ENCODE measurements at regions not wholly inside any gene's neighbourhood (a gene's known extent, or its start where the extent isn't known, plus 50 kb on each side); places are given as distances from the start of the nearest gene placed in this dataset.

DNA sequence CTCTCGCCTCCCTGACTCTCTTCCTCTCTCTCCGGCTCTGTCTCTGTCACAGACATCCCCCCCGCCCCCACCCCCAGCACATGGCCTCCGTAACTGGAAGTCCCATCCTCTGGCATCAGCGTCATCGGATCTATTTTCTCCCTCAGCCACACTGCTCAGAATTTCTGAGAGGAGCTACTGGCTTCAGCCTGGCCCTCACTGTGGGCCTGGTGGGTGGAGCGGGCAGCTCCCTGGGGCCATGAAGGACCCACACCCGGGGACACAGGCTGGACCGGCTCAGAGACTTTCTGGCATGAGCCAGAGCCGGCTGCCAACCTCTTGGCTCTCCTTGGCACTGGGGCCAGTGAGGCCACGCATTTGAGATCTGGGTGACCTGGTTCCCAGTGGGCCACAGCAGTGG lies 61.2 kb upstream of the CASZ1 start:
- TF ChIP-seq, protein P1, sequence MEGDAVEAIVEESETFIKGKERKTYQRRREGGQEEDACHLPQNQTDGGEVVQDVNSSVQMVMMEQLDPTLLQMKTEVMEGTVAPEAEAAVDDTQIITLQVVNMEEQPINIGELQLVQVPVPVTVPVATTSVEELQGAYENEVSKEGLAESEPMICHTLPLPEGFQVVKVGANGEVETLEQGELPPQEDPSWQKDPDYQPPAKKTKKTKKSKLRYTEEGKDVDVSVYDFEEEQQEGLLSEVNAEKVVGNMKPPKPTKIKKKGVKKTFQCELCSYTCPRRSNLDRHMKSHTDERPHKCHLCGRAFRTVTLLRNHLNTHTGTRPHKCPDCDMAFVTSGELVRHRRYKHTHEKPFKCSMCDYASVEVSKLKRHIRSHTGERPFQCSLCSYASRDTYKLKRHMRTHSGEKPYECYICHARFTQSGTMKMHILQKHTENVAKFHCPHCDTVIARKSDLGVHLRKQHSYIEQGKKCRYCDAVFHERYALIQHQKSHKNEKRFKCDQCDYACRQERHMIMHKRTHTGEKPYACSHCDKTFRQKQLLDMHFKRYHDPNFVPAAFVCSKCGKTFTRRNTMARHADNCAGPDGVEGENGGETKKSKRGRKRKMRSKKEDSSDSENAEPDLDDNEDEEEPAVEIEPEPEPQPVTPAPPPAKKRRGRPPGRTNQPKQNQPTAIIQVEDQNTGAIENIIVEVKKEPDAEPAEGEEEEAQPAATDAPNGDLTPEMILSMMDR (conservative IDR thresholded peaks at IDR 0.05; ENCODE audit: low read length), result no peak
- TF ChIP-seq EZH2phosphoT487 (IDR thresholded peaks at IDR 0.05; ENCODE audit: borderline replicate concordance, low read depth, low read length), result no peak
- ChIA-PET CTCF (ENCODE audit: unreplicated experiment) (no interaction called here), POLR2A (no interaction called here)
- Histone ChIP-seq H3K4me3 (ENCODE audit: low read depth, low read length, poor library complexity, severe bottlenecking) (no peak overlapping the region), H3K4me2 (ENCODE audit: low read length) (no peak overlapping the region), H3K4me1 (ENCODE audit: insufficient read depth, low read length, poor library complexity, severe bottlenecking) (no peaks in the 10 kb centered on the region), H2AFZ (ENCODE audit: low read length) (no peak overlapping the region), H3K27ac (ENCODE audit: low read depth, low read length, poor library complexity, severe bottlenecking) (no peak overlapping the region), H3K36me3 (ENCODE audit: insufficient read depth, low read length) (no peaks in the 10 kb centered on the region), H3K9me3 (ENCODE audit: low read length) (no peaks in the 10 kb centered on the region), H3K9me2 (ENCODE audit: insufficient read depth, low read length) (no peaks in the 10 kb centered on the region), H3K79me2 (ENCODE audit: insufficient read depth, low read depth, low read length) (no peaks in the 10 kb centered on the region), H4K20me1 (ENCODE audit: insufficient read depth, low read length) (no peaks in the 10 kb centered on the region)
- intact Hi-C loops (cut with micrococcal nuclease; ENCODE audit: unreplicated experiment), result loop anchor here (5.0 kb wide), 1 partner anchor 125 kb away; no protein-coding TSS in a partner anchor
- no peak for DNase-seq (ENCODE audit: low spot score)
- BruUV-seq (replicated peaks), result no TSS peak

GRCh38 chr1:10860218-10860617 lies 63.8 kb upstream of the CASZ1 start:
- no peaks in the 10 kb centered on the region for H3K9me3 ChIP-seq (ENCODE audit: low read length)
- no peaks in the 10 kb centered on the region for H3K4me1 ChIP-seq (ENCODE audit: insufficient read depth, low read length, poor library complexity, severe bottlenecking)
- no peaks in the 10 kb centered on the region for H3K79me2 ChIP-seq (ENCODE audit: insufficient read depth, low read depth, low read length)
- no peak overlapping the region for H2AFZ ChIP-seq (ENCODE audit: low read length)
- no peak for DNase-seq (ENCODE audit: low spot score)
- CTCF ChIA-PET (ENCODE audit: unreplicated experiment), result interaction anchor here (0.6 kb wide), 1 partner anchor 80 kb away, joined by 3 read pairs; no protein-coding TSS in a partner anchor
- H3K4me2 ChIP-seq (ENCODE audit: low read length), result no peak overlapping the region
- H3K36me3 ChIP-seq (ENCODE audit: insufficient read depth, low read length), result no peaks in the 10 kb centered on the region
- no TSS peak for BruUV-seq (replicated peaks)
- TF ChIP-seq, protein P1 (conservative IDR thresholded peaks at IDR 0.05; ENCODE audit: low read length), result no peak
- no peaks in the 10 kb centered on the region for H3K9me2 ChIP-seq (ENCODE audit: insufficient read depth, low read length)
- no peak overlapping the region for H3K4me3 ChIP-seq (ENCODE audit: low read depth, low read length, poor library complexity, severe bottlenecking)
- POLR2A ChIA-PET, result no interaction called here
- intact Hi-C loops (cut with micrococcal nuclease; ENCODE audit: unreplicated experiment), result no loop called here
- H4K20me1 ChIP-seq (ENCODE audit: insufficient read depth, low read length), result no peaks in the 10 kb centered on the region
- no peak overlapping the region for H3K27ac ChIP-seq (ENCODE audit: low read depth, low read length, poor library complexity, severe bottlenecking)

GRCh38 chr1:10860682-10861081 lies 64.2 kb upstream of the CASZ1 start:
- Histone ChIP-seq H3K4me3 (ENCODE audit: low read depth, low read length, poor library complexity, severe bottlenecking) (no peak overlapping the region), H3K4me1 (ENCODE audit: insufficient read depth, low read length, poor library complexity, severe bottlenecking) (no peaks in the 10 kb centered on the region), H3K36me3 (ENCODE audit: insufficient read depth, low read length) (no peaks in the 10 kb centered on the region), H3K27ac (ENCODE audit: low read depth, low read length, poor library complexity, severe bottlenecking) (no peak overlapping the region), H3K79me2 (ENCODE audit: insufficient read depth, low read depth, low read length) (no peaks in the 10 kb centered on the region), H4K20me1 (ENCODE audit: insufficient read depth, low read length) (no peaks in the 10 kb centered on the region), H3K9me3 (ENCODE audit: low read length) (no peaks in the 10 kb centered on the region), H3K9me2 (ENCODE audit: insufficient read depth, low read length) (no peaks in the 10 kb centered on the region), H2AFZ (ENCODE audit: low read length) (no peak overlapping the region), H3K4me2 (ENCODE audit: low read length) (no peak overlapping the region)
- CTCF ChIA-PET (ENCODE audit: unreplicated experiment), result interaction anchor here (0.6 kb wide), 1 partner anchor 80 kb away, joined by 3 read pairs; no protein-coding TSS in a partner anchor
- BruUV-seq (replicated peaks), result no TSS peak
- TF ChIP-seq, protein P1 (conservative IDR thresholded peaks at IDR 0.05; ENCODE audit: low read length), result no peak
- TF ChIP-seq EZH2phosphoT487 (IDR thresholded peaks at IDR 0.05; ENCODE audit: borderline replicate concordance, low read depth, low read length), result no peak
- POLR2A ChIA-PET, result no interaction called here
- intact Hi-C loops (cut with micrococcal nuclease; ENCODE audit: unreplicated experiment), result no loop called here
- no peak for DNase-seq (ENCODE audit: low spot score)

Data from OCI-LY7 (cell line).